Right renal pelvis (tissue), 4 donors: ENCODE measurements at regions not wholly inside any gene's neighbourhood (a gene's known extent, or its start where the extent isn't known, plus 50 kb on each side); places are given as distances from the start of the nearest gene placed in this dataset.

Experiments used
- DNase-seq, 4 donors: peaks; one replicate each; pipeline ENCODE4 v3.0.0-alpha.2; 2013; ENCODE audit warnings: low read depth in 4 of 4, low spot score in 3 of 4, missing footprints in 1 of 4

DNA sequence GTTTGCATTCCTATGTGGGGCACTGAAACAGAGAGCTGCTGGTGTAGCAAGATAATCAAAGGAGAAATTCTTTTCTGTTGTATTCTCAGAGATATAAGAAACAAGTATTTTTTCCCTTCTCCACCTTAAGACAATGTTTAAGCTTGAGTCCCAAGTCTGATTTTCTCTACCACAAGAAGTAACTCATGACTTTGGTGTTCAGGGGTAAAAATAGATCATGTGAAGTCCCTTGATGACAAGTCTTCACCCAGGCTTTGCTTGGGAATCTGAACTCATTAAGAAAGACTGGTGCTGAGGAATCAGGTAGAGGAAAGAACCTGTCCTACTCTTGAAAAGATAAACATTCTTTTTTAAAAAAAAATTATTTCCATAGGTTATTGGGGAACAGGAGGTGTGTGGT, 205.6 kb downstream of the ALDH8A1 start:
- no peak for DNase-seq

DNA sequence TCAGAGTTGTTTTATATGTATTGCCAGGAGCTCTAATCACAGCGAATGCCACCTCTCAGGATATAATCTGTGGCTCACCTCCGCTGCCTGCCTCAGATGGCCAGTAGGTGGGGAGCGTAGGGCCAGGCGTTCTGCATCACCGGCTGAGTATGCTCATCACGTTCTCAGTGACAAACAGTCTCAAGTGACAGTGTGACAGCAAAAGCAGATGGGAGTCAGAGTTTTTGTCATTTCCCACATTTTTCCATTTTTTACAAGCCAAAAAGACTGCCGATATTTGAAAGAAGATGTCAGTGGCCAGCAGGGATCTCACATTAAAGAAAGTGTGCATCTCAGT, 208.7 kb downstream of the ALDH8A1 start:
- DNase-seq, result no peak

DNA sequence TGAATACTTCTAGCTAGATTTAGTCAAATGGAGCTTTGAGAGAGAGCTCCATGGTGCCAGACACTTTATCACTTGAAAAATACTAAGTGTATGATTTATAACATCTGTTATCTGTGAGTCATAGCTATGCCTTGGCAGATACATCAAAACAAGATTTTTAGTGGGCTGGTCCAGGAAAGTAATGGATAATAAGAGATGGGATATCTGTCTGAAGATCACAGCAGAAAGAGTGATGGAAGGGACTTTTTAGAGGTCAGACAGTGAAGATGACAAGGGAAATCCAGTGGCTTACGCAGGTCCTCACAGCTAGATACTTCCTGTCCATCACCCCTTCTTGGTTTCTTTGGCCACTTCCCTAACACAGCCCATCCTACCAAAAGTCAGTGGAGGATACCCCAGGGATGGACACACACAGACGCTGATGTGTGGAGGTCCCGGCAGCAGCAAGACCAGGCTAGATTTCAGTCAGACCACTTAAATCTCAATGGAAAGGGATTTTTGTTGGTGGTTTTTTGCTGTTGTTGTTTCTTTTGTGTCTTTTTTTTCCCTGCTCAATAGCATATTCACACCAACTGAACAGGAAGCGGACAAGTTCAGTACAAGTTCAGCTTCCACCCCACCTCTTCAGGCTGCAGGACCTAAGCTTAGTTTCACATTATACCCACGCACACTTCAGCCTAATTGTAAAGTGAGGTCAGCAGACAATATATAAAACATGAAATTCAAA, 209.3 kb downstream of the ALDH8A1 start:
- DNase-seq, result no peak

DNA sequence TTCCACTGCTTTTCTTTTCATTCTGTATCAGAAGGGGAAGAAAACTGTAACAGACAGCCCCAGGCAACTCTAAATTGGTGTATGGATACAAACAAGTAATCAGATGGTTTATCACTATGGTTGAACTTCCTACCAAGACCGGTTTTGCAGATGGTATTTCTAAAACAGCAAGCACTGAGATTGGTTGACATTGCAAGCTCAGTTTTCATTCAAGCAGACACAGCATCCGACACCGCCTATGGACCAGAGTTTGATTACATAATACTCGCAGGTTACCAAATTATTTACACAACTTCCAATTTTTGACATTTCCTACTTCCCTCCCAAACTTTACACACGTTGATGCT, 209.9 kb downstream of the ALDH8A1 start:
- DNase-seq, result no peak

DNA sequence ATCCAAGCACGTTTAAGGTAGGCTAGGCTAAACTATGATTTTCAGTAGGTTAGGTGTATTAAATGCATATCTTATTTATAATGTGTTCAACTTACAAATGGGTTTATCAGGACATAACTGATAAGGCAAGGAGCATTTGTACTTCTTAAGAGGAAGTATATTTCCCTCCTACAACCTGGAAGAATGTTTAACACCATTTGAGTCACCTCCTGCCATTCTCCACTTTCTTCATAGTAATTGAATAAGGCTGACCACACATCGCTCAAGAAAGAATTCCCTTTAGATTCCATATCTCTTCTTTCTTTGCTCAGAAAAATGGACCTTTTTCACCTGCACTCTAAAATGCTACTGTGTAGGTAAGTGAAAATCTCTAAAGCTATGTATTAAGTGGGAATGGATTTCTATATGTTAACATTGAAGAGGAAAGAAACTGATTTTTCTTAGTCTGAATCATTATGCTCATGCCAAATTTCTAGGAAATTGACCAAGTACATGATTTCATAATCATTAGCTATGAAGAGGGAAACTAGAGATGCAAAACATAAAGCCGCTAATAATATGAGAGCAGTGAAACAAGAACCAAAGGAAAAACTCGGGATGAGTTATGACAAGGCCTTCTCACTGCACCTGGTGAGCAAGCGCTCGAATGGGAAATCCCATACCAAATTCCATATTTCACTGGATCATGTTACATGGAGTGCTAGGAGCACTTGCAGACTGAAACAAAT, 210.4 kb downstream of the ALDH8A1 start:
- no peak for DNase-seq

DNA sequence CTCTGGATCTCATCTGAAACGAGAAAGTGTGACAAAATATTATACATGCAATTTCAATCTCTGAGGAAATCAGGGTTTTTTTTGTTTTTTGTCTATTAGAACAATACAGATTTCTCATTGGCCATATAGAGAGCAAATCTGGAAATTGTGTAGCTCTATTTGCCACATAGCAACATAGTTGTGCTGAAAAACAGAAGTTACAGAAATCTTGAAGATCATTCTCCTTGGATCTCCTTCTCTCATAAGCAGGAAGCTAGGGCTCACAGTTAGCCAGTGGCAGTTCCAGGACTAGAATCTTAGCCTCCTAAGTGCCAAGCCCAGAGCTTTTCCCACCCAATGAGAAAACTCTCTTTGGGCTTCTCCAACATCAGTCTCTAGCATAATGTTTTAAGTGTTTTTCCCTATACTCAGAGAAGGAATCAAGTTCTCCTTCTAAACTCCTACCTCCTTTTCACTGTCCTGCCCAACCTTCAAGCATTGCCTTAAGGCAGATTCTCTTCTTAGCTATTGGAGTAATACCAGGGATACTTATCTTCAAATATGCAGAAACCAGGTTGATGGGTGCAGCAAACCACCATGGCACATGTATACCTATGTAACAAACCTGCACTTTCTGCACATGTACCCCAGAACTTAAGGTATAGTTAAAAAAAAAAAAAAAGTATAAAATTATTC, 211.6 kb downstream of the ALDH8A1 start:
- DNase-seq, result no peak

DNA sequence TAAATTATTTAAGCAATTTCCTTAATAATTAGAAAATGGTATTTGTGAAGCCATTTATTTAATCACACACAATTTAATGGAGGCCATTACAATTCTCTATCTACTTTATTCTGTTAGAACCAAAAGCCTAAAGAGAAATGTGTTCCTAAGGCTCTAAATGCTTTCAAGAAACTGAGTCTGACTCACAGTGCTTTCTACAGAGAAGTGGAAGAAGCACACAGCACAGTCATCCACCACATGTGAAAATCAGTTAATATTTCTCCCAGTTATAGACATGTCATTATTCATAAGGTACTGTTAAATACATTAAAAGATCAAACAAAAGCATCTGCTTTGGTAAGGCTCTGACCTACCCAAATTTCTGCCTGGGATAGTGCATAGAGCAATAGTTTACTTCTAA, 214.4 kb downstream of the ALDH8A1 start:
- DNase-seq, result no peak

DNA sequence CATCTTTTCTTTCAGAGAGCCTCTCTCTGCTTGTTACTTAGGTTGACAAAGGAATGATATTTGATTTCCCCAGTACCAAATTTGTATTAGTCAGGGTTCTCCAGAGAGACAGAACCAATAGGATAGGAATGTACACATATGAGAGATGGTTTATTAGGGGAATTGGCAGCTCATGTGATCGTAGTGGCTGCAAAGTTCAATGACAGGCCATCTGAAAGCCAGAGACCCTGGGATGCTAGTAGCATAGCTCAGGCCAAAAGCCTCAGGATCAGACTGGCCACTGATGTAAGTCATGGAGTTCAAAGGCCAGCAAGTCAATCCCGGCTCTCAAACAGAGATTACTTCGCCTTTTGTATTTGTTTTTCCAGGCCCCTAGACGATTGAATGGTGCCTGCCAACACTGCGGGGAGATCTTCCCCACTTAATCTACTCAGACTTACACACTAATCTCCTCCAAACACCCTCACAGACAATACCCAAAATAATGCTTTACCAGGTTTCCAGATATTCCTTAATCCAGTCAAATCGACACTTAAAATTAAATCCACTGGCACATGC, 215.5 kb downstream of the ALDH8A1 start:
- DNase-seq, result no peak

DNA sequence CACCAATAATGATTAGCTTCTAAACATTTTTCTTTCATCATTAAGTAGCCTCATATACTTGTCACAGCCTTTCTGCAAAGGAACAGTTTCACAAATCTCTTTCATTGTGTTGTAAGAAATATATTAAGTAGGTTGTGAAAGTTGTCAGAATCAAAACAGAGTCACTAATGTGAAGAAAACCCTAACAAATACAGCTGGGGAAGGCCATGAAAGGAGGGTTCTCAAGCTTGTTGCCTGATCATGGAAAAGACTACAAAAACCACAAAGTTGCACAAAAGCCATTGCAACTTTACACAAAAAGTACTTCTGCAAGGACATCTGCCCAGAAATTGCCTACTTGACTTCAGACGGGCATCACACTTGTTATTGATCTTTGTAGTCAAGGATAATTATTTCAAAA, 216.1 kb downstream of the ALDH8A1 start:
- no peak for DNase-seq

DNA sequence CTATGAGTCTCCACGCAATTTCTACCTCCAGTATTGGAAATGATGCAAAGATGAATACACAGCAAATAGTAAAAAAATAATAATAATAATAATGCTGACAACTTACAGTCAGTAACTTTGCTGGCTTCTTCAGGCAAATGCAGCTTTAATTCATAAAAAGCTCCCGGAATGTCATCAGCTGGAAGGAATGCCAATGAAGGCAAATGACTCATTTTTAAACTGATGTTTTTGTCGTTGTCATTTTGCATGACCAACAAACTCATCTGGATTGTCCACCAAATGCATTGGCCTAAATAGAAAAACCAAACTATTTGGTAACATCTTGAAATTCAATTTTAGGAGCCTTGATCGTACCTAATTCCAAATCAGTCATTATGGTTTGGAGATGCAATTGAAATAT, 217.1 kb downstream of the ALDH8A1 start:
- no peak for DNase-seq

DNA sequence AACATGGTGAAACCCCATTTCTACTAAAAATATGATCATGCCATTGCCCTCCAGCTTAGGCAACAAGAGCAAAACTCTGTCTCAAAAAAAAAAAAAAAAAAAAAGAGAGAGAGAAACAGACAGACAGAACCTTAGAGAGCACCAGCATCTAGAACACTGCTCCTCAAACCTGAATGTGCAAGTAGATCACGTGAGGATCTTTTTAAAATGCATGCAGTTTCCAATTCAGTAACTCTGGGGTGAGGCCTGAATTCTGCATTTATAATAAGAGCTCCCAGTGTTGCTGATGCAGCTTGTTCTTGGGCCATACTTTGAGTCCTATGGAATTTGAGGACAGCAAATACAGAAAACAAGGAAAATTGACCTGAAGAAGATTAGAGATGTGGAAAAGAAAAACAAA, 218.3 kb downstream of the ALDH8A1 start:
- DNase-seq, result no peak

DNA sequence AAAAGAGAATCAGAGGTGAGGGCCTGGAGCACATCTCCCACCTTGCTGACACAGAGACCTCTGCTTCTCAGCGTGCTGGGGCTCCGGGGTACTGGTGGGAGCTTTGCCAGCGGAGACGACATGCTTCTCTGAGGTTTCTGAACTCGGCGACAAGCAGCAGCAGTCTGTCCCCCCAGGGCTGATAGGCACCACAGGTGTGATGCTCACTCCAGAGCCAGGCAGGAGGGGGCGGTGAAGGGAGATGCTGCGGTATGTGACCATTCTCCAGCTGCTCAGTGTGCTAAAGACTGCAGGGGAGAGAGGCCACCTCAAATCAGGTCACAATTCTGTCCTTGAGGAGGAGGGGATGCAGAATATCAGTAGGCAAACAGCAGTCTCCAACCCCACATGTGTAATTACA, 219.9 kb downstream of the ALDH8A1 start:
- DNase-seq, result no peak

DNA sequence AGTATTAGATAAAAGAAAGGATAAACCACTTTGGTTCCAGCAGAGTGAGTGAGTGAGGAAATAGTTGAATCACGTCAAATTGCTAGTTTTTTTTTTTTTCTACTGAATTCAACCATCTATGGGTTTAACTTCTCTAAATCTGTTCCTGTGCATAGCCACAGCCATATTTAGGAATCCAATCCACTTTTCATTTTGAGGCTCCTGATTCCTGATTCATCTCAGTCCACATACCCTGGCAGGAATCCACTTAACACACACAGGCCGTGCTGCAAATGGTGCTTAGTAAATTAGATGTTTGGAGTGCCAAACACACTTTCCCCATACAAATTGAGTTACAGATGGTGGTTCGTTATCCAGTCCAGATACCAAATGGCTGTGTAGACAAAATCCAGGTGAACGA, 220.3 kb downstream of the ALDH8A1 start:
- DNase-seq, result no peak

DNA sequence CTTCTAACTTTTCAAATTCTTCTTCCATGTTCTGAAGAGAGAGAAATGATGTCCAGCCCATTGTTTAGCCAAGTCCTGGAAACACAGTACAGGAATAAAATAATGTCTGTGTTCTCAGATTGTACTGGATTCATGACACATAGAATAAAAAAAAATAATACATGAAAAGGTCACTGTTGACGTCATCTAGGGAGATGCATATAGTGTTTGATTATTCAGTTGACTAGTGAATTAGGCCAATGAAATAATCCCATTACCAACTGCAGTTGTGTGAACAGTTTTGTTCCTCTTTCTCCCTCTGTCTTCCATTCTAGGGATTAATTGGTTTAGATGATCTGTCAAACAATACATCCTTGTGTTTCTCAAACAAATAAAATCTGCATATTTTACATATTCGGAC, 222.8 kb downstream of the ALDH8A1 start:
- no peak for DNase-seq

DNA sequence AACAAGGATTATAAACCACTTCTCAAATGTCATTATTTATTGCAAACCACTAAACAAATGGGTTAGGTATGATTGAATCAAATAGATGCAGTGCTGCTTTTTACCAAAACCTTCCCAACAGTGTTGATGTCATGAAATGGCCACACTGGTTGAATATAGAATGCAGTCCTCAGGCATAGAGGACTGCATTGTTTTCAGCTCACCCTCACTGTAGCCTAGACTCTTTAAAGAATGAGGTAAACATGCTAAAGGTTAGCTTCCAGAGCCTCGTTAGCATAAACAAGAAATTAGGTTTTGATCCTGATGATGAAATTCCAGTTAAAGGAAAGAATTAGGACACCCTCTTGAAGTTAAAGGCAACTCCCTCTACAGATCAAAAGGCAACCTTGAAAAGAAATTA, 224.3 kb downstream of the ALDH8A1 start:
- no peak for DNase-seq

DNA sequence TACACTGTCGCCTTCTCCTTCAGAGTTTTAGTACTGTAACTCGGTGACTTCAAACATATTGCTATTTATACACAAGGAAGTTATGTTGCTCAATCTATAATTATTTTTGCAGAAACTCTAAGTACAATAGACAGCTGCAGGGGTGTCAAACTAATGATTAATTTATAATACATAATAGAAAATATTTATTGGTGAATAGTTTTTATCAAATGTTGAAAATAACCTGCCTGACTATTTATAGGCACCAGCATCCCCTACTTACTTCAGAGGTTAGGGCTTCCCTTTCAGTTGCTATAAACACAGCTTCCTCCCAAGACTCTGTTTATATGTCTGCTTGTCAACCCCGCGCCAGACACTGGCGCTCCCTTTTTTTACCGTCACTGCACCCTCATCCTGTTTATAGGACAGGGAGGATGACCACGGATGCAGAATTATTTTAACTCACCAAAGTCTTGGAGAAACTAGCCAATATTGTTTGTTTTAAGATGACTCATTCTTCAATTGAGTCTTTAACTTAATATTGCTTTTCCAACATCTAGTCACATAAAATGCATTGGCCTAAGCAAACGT, 225.0 kb downstream of the ALDH8A1 start:
- no peak for DNase-seq

DNA sequence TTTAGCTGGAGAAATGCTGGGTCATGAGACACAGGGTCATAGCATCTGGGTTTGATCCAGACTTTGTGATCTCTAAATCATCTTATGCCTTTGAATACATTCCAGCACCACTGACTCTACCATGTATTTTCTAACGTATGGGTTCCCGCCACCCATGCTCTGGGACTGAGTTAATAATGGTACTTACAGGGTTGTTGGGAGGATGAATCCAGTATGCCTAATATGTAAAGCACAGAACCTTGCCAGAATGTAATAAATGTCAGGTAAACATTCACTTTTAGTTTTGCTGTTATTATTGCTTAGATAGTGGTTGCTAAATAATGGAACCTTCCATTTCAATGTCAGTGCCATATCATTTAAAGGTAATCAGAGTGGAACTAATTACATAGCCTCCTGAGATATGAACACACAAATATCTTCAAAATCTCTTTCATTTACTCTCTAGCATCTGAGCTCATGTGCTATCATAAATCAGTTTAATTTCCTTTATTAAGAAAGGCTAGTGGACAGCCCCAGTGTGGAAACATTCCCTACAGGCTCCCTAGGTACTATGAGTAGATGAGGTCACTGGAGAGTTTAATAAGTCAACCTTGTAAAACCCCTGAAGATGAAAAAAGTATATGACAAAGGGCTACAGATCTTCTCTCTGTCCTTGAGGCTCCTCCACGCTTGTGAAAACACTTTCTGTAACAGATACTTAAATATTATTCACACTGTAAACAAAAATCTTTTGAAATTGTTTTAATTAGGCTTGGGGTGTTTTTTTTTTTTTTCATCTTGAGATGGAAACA, 226.6 kb downstream of the ALDH8A1 start:
- DNase-seq, result no peak

DNA sequence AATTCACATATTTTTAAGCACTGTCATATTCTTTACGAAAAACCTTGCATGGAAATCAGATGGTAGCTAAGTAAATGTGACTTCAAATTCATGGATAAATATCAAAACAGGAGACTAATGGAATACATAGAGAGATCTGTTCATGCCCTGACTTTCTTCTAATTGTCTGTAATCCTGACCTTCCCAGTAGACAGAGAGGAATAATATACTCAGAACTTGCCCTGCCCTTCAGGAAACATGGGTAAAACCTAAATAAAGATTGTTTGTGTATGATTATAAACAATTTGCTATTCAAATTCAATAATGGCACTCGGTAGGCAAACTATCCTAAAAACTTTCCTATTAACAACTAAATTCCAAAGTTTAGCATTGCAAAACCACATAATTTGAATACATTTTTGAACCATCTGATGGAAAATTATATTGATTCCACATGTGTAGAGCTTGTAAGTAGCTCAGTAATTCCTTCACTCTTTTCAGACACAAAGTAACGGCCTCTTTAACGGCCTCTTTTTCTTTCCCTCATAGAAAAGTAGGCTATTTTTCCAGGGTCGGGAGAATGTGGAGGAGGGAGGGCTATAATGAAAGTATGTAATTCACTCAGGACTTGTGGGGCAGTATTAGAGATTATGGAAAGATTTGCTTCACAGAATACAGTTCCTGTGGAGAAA, 227.6 kb downstream of the ALDH8A1 start:
- DNase-seq, result no peak

DNA sequence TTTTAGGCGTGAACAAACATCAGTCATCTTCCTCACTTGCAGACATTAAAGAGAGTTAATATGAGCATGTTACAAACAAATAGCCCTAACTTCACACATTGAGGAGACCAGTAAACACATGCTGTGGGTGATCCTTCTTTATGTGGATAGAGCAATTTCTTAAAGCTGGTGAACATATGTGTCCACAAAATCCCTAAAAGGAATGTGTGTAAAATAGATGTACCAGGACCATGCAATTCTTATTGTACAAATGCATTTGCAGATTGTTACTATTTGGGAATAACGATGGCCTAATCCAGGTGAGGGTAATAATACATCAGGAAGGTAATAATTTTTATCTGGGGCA, 228.9 kb downstream of the ALDH8A1 start:
- no peak for DNase-seq

DNA sequence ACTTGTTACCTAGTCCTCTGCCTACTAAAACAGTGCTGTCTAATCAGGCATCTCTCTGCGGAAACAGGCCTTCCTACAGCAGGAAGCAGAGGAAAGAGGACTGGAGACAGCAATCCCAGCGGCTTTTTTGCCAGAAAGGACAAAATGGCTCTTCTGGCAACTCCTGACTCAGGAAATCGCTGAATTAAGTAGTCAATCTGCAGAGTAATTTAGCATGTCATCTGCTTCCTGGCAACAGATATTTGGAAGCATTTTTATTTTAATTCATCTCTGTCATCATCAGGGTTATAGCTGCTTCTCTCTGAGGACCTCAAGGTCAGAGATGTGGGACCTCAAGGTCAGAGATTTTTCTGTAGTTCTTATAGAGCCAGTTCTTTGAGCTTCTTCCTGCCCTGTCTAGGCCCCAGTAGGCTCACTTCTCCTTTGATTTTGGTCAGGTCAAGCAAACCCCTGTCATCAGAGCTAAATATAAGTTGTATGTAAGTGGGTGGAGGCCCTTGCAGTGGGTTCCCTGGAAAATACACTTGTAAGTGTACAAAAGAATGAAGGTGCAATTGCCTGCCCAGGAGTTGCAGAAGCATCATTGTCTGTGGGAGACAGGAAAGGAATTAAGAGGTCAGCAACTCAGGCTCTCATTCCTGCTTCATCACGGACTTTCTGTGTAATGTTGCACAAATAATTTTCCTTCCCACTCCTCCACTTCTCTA, 229.4 kb downstream of the ALDH8A1 start:
- no peak for DNase-seq
